B cell (primary cell): ENCODE measurements at regions not wholly inside any gene's neighbourhood (a gene's known extent, or its start where the extent isn't known, plus 50 kb on each side); places are given as distances from the start of the nearest gene placed in this dataset.

Source experiments
- ATAC-seq: fragments of 200-7000 bp; cut with Tn5 transposase; one replicate; pipeline ENCODE4 v1.10.0; 2021; ENCODE audit warnings: low read depth, mild to moderate bottlenecking, moderate number of reproducible peaks, moderate library complexity
- CTCF ChIA-PET: fragments of 350-600 bp; sonication (Branson Sonifier 250); formaldehyde crosslinking; loops from one replicate; lab custom pipeline; 2021; ENCODE audit warnings: antibody characterized with exemption, inconsistent platforms; lab: Charles Lee
- POLR2A ChIA-PET: fragments of 350-600 bp; sonication (Branson Sonifier 250); formaldehyde crosslinking; loops from one replicate; lab custom pipeline; 2021; ENCODE audit warnings: antibody characterized with exemption; lab: Charles Lee
- DNase-seq: peaks from one replicate; pipeline ENCODE4 v3.0.0; 2013
- H2AFZ ChIP-seq: 2 replicates; pipeline ENCODE4 v1.6.1; 2012; ENCODE audit warnings: mild to moderate bottlenecking, low read depth, low read length; ENCODE audit not compliant: insufficient read depth, poor library complexity, severe bottlenecking
- H3K27ac ChIP-seq, 2 donors: 1 replicate in 1 of 2; 2 replicates in 1 of 2; pipeline ENCODE4 v1.5.1; 2012 to 2013; ENCODE audit warnings: low read length in 2 of 2, mild to moderate bottlenecking in 2 of 2, moderate library complexity in 1 of 2
- H3K27me3 ChIP-seq, 4 experiments: fragments of 200-600 bp in 1 of 4; sonication (generic) in 1 of 4; replicated peaks in 1 of 4; 1 replicate in 2 of 4; 2 replicates in 2 of 4; pipeline versions ENCODE4 v1.6.1 to v1.7.0; 2013 to 2016; ENCODE audit warnings: low read length in 3 of 4, mild to moderate bottlenecking in 2 of 4, mixed read lengths in 1 of 4, moderate library complexity in 1 of 4; ENCODE audit not compliant: insufficient read depth in 4 of 4, control insufficient read depth in 3 of 4; ENCODE audit errors: control extremely low read depth in 1 of 4
- H3K36me3 ChIP-seq, 2 experiments: replicated peaks in 1 of 2; 1 replicate in 1 of 2; 2 replicates in 1 of 2; pipeline versions ENCODE4 v1.6.1 to v1.7.1; 2013; ENCODE audit warnings: low read length in 1 of 2; ENCODE audit not compliant: insufficient read depth in 2 of 2, control insufficient read depth in 1 of 2; ENCODE audit errors: control extremely low read depth in 1 of 2, extremely low read depth in 1 of 2
- H3K4me1 ChIP-seq, 2 donors: fragments of 200-600 bp in 1 of 2; sonication (generic) in 1 of 2; 1 replicate in 1 of 2; 2 replicates in 1 of 2; pipeline versions ENCODE4 v1.5.1 to v1.6.1; 2013 to 2017; ENCODE audit warnings: low read length in 2 of 2; ENCODE audit not compliant: control insufficient read depth in 2 of 2, insufficient read depth in 2 of 2
- H3K4me2 ChIP-seq: replicated peaks from 2 replicates; pipeline ENCODE3; 2012; ENCODE audit warnings: mild to moderate bottlenecking, low read depth, low read length; ENCODE audit not compliant: poor library complexity, severe bottlenecking
- H3K4me3 ChIP-seq, 5 experiments: fragments of 200-600 bp in 1 of 5; sonication (generic) in 1 of 5; 1 replicate in 3 of 5; 2 replicates in 2 of 5; pipeline versions ENCODE4 v1.5.1 to v1.7.0; 2011 to 2016; ENCODE audit warnings: low read length in 4 of 5, mild to moderate bottlenecking in 4 of 5, low read depth in 2 of 5, control low read depth in 1 of 5, moderate library complexity in 1 of 5; ENCODE audit not compliant: insufficient read depth in 1 of 5; ENCODE audit errors: control extremely low read depth in 1 of 5, extremely low read depth in 1 of 5
- H3K79me2 ChIP-seq: fragments of 200-600 bp; sonication (generic); one replicate; pipeline ENCODE4 v1.6.0; 2016; ENCODE audit warnings: low read length; ENCODE audit not compliant: control insufficient read depth, insufficient read depth
- H3K9ac ChIP-seq: fragments of 200-600 bp; sonication (generic); 2 replicates; pipeline ENCODE4 v1.6.1; 2017; ENCODE audit warnings: mild to moderate bottlenecking, low read length, moderate library complexity
- H3K9me3 ChIP-seq, 3 donors: one replicate each; pipeline versions ENCODE4 v1.6.1 to v1.7.1; 2013; ENCODE audit warnings: low read length in 2 of 3; ENCODE audit not compliant: control insufficient read depth in 2 of 3, insufficient read depth in 1 of 3; ENCODE audit errors: control extremely low read depth in 1 of 3
- H4K20me1 ChIP-seq: 2 replicates; pipeline ENCODE4 v1.6.0; 2012; ENCODE audit warnings: mild to moderate bottlenecking, low read length; ENCODE audit not compliant: insufficient read depth, control insufficient read depth, poor library complexity, severe bottlenecking
- H3K27ac Mint-ChIP-seq: one replicate; pipeline ENCODE4 v1.8.0; 2021; ENCODE audit warnings: mixed read lengths
- H3K27me3 Mint-ChIP-seq: one replicate; pipeline ENCODE4 v1.8.0; 2021; ENCODE audit warnings: mixed read lengths
- H3K4me1 Mint-ChIP-seq: one replicate; pipeline ENCODE4 v1.8.0; 2021; ENCODE audit warnings: mixed read lengths
- H3K4me3 Mint-ChIP-seq: one replicate; pipeline ENCODE4 v1.8.0; 2021; ENCODE audit warnings: mixed read lengths
- H3K9me3 Mint-ChIP-seq: one replicate; pipeline ENCODE4 v1.8.0; 2022; ENCODE audit warnings: mixed read lengths; ENCODE audit not compliant: insufficient read depth
- CTCF ChIP-seq: fragments of 200-600 bp; IDR thresholded peaks from one replicate; pipeline ENCODE4 v1.8.0; 2022; ENCODE audit warnings: antibody characterized with exemption, mild to moderate bottlenecking
- EZH2 ChIP-seq: IDR thresholded peaks from 2 replicates; pipeline ENCODE4 v1.6.1; 2012; ENCODE audit warnings: borderline replicate concordance, low read depth, mild to moderate bottlenecking, moderate library complexity, low read length; ENCODE audit not compliant: insufficient read depth, poor library complexity, severe bottlenecking
- WGBS: methylation state at CpG from one replicate; pipeline ENCODE4 v1.1.5; 2013; ENCODE audit warnings: missing lambda C conversion rate; ENCODE audit not compliant: insufficient coverage; 5-methylcytosine and 5-hydroxymethylcytosine counted together
- intact Hi-C: fragments of 100-400 bp; cut with micrococcal nuclease; formaldehyde crosslinking; loops from one replicate; pipeline ENCODE4 v1.10.0; 2022

GRCh38 chr3:8147711-8148110, 353.9 kb upstream of the LMCD1 start:
- no peaks in the 10 kb centered on the region for H3K4me1 Mint-ChIP-seq
- TF ChIP-seq EZH2 (no peak), CTCF (no peak)
- no peak overlapping the region for H3K4me3 ChIP-seq
- no peaks in the 10 kb centered on the region for H3K9me3 ChIP-seq
- DNase-seq = no peak
- H3K27ac ChIP-seq = no peak overlapping the region
- H3K79me2 ChIP-seq = no peaks in the 10 kb centered on the region
- no peak overlapping the region for H3K9ac ChIP-seq
- H3K27me3 Mint-ChIP-seq = no peaks in the 10 kb centered on the region
- intact Hi-C loops = no loop called here
- no peaks in the 10 kb centered on the region for H3K4me1 ChIP-seq
- no peaks in the 10 kb centered on the region for H3K27me3 ChIP-seq
- H2AFZ ChIP-seq = no peak overlapping the region
- WGBS = no CpG with 5 or more reads among the region's 1 CpG
- no peak overlapping the region for H3K4me3 Mint-ChIP-seq
- ATAC-seq = no peak
- H3K9me3 Mint-ChIP-seq = no peaks in the 10 kb centered on the region
- no peak overlapping the region for H3K4me2 ChIP-seq
- POLR2A ChIA-PET = no interaction called here
- H4K20me1 ChIP-seq = no peaks in the 10 kb centered on the region
- H3K27ac Mint-ChIP-seq = no peak overlapping the region
- CTCF ChIA-PET = no interaction called here
- no peaks in the 10 kb centered on the region for H3K36me3 ChIP-seq

- intact Hi-C loops = no loop called here
- no peak overlapping the region for H3K27ac ChIP-seq
- no peaks in the 10 kb centered on the region for H3K9me3 ChIP-seq
- POLR2A ChIA-PET = no interaction called here
- H2AFZ ChIP-seq = no peak overlapping the region
- CTCF ChIA-PET = interaction anchor here (0.7 kb wide), 1 partner anchor 30 kb away, joined by 3 read pairs; no protein-coding TSS in a partner anchor
- Mint-ChIP-seq H3K27me3 (no peaks in the 10 kb centered on the region), H3K4me3 (no peak overlapping the region), H3K4me1 (no peaks in the 10 kb centered on the region), H3K27ac (no peak overlapping the region), H3K9me3 (no peaks in the 10 kb centered on the region)
- H3K4me3 ChIP-seq = no peak overlapping the region
- TF ChIP-seq EZH2 = no peak
- no peak for TF ChIP-seq CTCF
- no peak for ATAC-seq
- H3K9ac ChIP-seq = no peak overlapping the region
- no peaks in the 10 kb centered on the region for H3K36me3 ChIP-seq
- DNase-seq = no peak
- H4K20me1 ChIP-seq = no peaks in the 10 kb centered on the region
- H3K4me2 ChIP-seq = no peak overlapping the region
- 73% methylated on average over 4 of the region's 6 CpGs for WGBS
- no peaks in the 10 kb centered on the region for H3K27me3 ChIP-seq
- H3K4me1 ChIP-seq = no peaks in the 10 kb centered on the region
- no peaks in the 10 kb centered on the region for H3K79me2 ChIP-seq
These were observed 348.7 kb upstream of the LMCD1 start for GRCh38 chr3:8152821-8153418.
